GM23338 (cell line): ENCODE measurements at regions not wholly inside any gene's neighbourhood (a gene's known extent, or its start where the extent isn't known, plus 50 kb on each side); places are given as distances from the start of the nearest gene placed in this dataset.

Experiments used
- ATAC-seq: fragments of 200-7000 bp; cut with Tn5 transposase; 3 replicates; pipeline ENCODE4 v1.9.1; 2020
- DNase-seq: peaks from one replicate; pipeline ENCODE4 v3.0.0-alpha.2; 2015; ENCODE audit warnings: low spot score
- H2AFZ ChIP-seq: fragments of 200-600 bp; sonication (generic); 2 replicates; pipeline ENCODE4 v1.8.0; 2016; ENCODE audit warnings: antibody characterized with exemption, mild to moderate bottlenecking, moderate library complexity
- H3F3A ChIP-seq: fragments of 200-600 bp; sonication (generic); replicated peaks from 2 replicates; pipeline ENCODE4 v1.8.0; 2017; ENCODE audit warnings: antibody characterized with exemption, mixed run types, low read depth
- H3K27ac ChIP-seq: fragments of 200-600 bp; sonication (generic); 2 replicates; pipeline ENCODE4 v1.6.1; 2016; ENCODE audit warnings: low read depth
- H3K27me3 ChIP-seq: fragments of 200-600 bp; sonication (generic); 2 replicates; pipeline ENCODE4 v1.8.0; 2016; ENCODE audit warnings: mild to moderate bottlenecking, mixed run types, moderate library complexity; ENCODE audit not compliant: insufficient read depth
- H3K36me3 ChIP-seq: fragments of 200-600 bp; sonication (generic); 2 replicates; pipeline ENCODE4 v1.8.0; 2016; ENCODE audit warnings: mild to moderate bottlenecking; ENCODE audit not compliant: insufficient read depth
- H3K4me1 ChIP-seq: fragments of 200-600 bp; sonication (generic); 2 replicates; pipeline ENCODE4 v1.8.0; 2016; ENCODE audit warnings: mild to moderate bottlenecking, moderate library complexity; ENCODE audit not compliant: insufficient read depth
- H3K4me2 ChIP-seq: fragments of 200-600 bp; sonication (generic); 2 replicates; pipeline ENCODE4 v1.7.1; 2017; ENCODE audit warnings: mixed run types
- H3K4me3 ChIP-seq: fragments of 200-600 bp; sonication (generic); 2 replicates; pipeline ENCODE4 v1.6.1; 2016; ENCODE audit warnings: mixed run types
- H3K79me2 ChIP-seq: fragments of 200-600 bp; sonication (generic); replicated peaks from 2 replicates; pipeline ENCODE4 v1.8.0; 2017; ENCODE audit warnings: mild to moderate bottlenecking; ENCODE audit not compliant: insufficient read depth
- H3K9me2 ChIP-seq: fragments of 200-600 bp; sonication (generic); 2 replicates; pipeline ENCODE4 v1.8.0; 2017; ENCODE audit not compliant: insufficient read depth
- H4K20me1 ChIP-seq: fragments of 200-600 bp; sonication (generic); replicated peaks from 2 replicates; pipeline ENCODE4 v1.8.0; 2017; ENCODE audit warnings: mild to moderate bottlenecking; ENCODE audit not compliant: insufficient read depth
- H3K27ac Mint-ChIP-seq: 2 replicates; pipeline ENCODE4 v1.8.0; 2020; ENCODE audit warnings: inconsistent platforms, mild to moderate bottlenecking, moderate library complexity, mixed read lengths
- H3K27me3 Mint-ChIP-seq: 3 replicates; pipeline ENCODE4 v1.8.0; 2022; ENCODE audit warnings: low read depth, mild to moderate bottlenecking, moderate library complexity, mixed read lengths, inconsistent platforms; ENCODE audit not compliant: insufficient read depth, poor library complexity
- H3K36me3 Mint-ChIP-seq: 3 replicates; pipeline ENCODE4 v1.8.0; 2021; ENCODE audit warnings: low read depth, mild to moderate bottlenecking, inconsistent platforms, moderate library complexity, mixed read lengths
- H3K4me1 Mint-ChIP-seq: 3 replicates; pipeline ENCODE4 v1.8.0; 2020; ENCODE audit warnings: mild to moderate bottlenecking, inconsistent platforms, mixed read lengths
- H3K4me3 Mint-ChIP-seq: 3 replicates; pipeline ENCODE4 v1.8.0; 2021; ENCODE audit warnings: moderate library complexity, mild to moderate bottlenecking, inconsistent platforms, mixed read lengths
- H3K9me3 Mint-ChIP-seq: 3 replicates; pipeline ENCODE4 v1.8.0; 2020; ENCODE audit warnings: moderate library complexity, mild to moderate bottlenecking, inconsistent platforms, mixed read lengths
- CREB1 ChIP-seq: fragments of 250-450 bp; sonication (Bioruptor Pico); IDR thresholded peaks from 2 replicates; pipeline ENCODE4 v1.5.0; 2020; ENCODE audit warnings: low read depth, mild to moderate bottlenecking, moderate library complexity
- CTCF ChIP-seq, 2 experiments: fragments of 200-600 bp in 1 of 2; sonication (generic) in 1 of 2; conservative IDR thresholded peaks; 2 replicates each; pipeline versions ENCODE4 v1.5.1 to v1.6.1; 2016 to 2017; ENCODE audit warnings: antibody characterized with exemption in 2 of 2, low read depth in 2 of 2, mild to moderate bottlenecking in 2 of 2, moderate library complexity in 1 of 2
- ETS1 ChIP-seq: IDR thresholded peaks from 2 replicates; pipeline ENCODE4 v1.6.1; 2016; ENCODE audit warnings: antibody characterized with exemption
- EZH2phosphoT487 ChIP-seq: fragments of 200-600 bp; sonication (generic); IDR thresholded peaks from one replicate; pipeline ENCODE4 v1.8.1; 2018; ENCODE audit warnings: antibody characterized with exemption; ENCODE audit not compliant: unreplicated experiment
- JUNB ChIP-seq: IDR thresholded peaks from one replicate; pipeline ENCODE4 v1.6.1; 2016; ENCODE audit warnings: antibody characterized with exemption; ENCODE audit not compliant: unreplicated experiment
- NANOG ChIP-seq: IDR thresholded peaks from 2 replicates; pipeline ENCODE4 v1.6.1; 2016; ENCODE audit warnings: antibody characterized with exemption, borderline replicate concordance
- ZNF114 ChIP-seq: fragments of 250-450 bp; sonication (Bioruptor Pico); IDR thresholded peaks from 2 replicates; pipeline ENCODE4 v1.5.0; 2020; ENCODE audit warnings: mild to moderate bottlenecking, moderate library complexity
- ZNF331 ChIP-seq: fragments of 250-450 bp; sonication (Bioruptor Pico); IDR thresholded peaks from 2 replicates; pipeline ENCODE4 v1.5.0; 2020; ENCODE audit warnings: low read depth, mild to moderate bottlenecking, moderate library complexity
- ZNF462 ChIP-seq: fragments of 250-450 bp; sonication (Bioruptor Pico); IDR thresholded peaks from 2 replicates; pipeline ENCODE4 v1.5.0; 2020; ENCODE audit warnings: mild to moderate bottlenecking, moderate library complexity

- no peak overlapping the region for H3K4me2 ChIP-seq
- DNase-seq (no peak), ATAC-seq (no peak)
- no peaks in the 10 kb centered on the region for H3K36me3 ChIP-seq
- H2AFZ ChIP-seq: peak overlapping the region; percentile 82
- Mint-ChIP-seq H3K27ac (no peak overlapping the region), H3K36me3 (no peaks in the 10 kb centered on the region), H3K27me3 (peaks cover 8% of the 10 kb centered on the region), H3K9me3 (no peaks in the 10 kb centered on the region), H3K4me1 (peaks cover 49% of the 10 kb centered on the region), H3K4me3 (no peak overlapping the region)
- H3K4me1 ChIP-seq: peaks cover 62% of the 10 kb centered on the region
- H3K4me3 ChIP-seq: no peak overlapping the region
- no peaks in the 10 kb centered on the region for H3K79me2 ChIP-seq
- H3K9me2 ChIP-seq: no peaks in the 10 kb centered on the region
- H4K20me1 ChIP-seq: no peaks in the 10 kb centered on the region
- TF ChIP-seq EZH2phosphoT487: no peak
- TF ChIP-seq ZNF114 (CRISPR knock-in tag): no peak
- TF ChIP-seq ETS1: no peak
- TF ChIP-seq CTCF (conservative IDR thresholded peaks at IDR 0.05; ENCODE audit: low read depth in 2 of 2): no peak
- no peaks in the 10 kb centered on the region for H3K27me3 ChIP-seq
- no peaks in the 10 kb centered on the region for H3F3A ChIP-seq
- H3K27ac ChIP-seq: no peak overlapping the region
Measured at GRCh38 chr5:61734966-61735365, 402.9 kb downstream of the ZSWIM6 start.

- ATAC-seq: no peak
- no peak overlapping the region for H3K4me3 ChIP-seq
- no peaks in the 10 kb centered on the region for H3K36me3 ChIP-seq
- Mint-ChIP-seq H3K4me3 (no peak overlapping the region), H3K9me3 (no peaks in the 10 kb centered on the region), H3K27me3 (peaks cover 8% of the 10 kb centered on the region), H3K27ac (no peak overlapping the region), H3K36me3 (no peaks in the 10 kb centered on the region), H3K4me1 (peaks cover 43% of the 10 kb centered on the region)
- no peak overlapping the region for H3K27ac ChIP-seq
- no peaks in the 10 kb centered on the region for H4K20me1 ChIP-seq
- H3K79me2 ChIP-seq: no peaks in the 10 kb centered on the region
- DNase-seq: no peak
- H3K4me2 ChIP-seq: no peak overlapping the region
- peaks cover 61% of the 10 kb centered on the region for H3K4me1 ChIP-seq
- H2AFZ ChIP-seq: no peak overlapping the region
- no peaks in the 10 kb centered on the region for H3K9me2 ChIP-seq
- H3K27me3 ChIP-seq: no peaks in the 10 kb centered on the region
- no peaks in the 10 kb centered on the region for H3F3A ChIP-seq
- no peak for TF ChIP-seq JUNB
- no peak for TF ChIP-seq ZNF331 (CRISPR knock-in tag)
- no peak for TF ChIP-seq ETS1
- no peak for TF ChIP-seq CREB1 (CRISPR knock-in tag)
- no peak for TF ChIP-seq ZNF114 (CRISPR knock-in tag)
- TF ChIP-seq ZNF462 (CRISPR knock-in tag): no peak
- TF ChIP-seq NANOG: no peak
Measured at GRCh38 chr5:61735531-61735930, 403.5 kb downstream of the ZSWIM6 start.
